ENCODE measurements at regions not wholly inside any gene's neighbourhood (a gene's known extent, or its start where the extent isn't known, plus 50 kb on each side); places are given as distances from the start of the nearest gene placed in this dataset.

DNA sequence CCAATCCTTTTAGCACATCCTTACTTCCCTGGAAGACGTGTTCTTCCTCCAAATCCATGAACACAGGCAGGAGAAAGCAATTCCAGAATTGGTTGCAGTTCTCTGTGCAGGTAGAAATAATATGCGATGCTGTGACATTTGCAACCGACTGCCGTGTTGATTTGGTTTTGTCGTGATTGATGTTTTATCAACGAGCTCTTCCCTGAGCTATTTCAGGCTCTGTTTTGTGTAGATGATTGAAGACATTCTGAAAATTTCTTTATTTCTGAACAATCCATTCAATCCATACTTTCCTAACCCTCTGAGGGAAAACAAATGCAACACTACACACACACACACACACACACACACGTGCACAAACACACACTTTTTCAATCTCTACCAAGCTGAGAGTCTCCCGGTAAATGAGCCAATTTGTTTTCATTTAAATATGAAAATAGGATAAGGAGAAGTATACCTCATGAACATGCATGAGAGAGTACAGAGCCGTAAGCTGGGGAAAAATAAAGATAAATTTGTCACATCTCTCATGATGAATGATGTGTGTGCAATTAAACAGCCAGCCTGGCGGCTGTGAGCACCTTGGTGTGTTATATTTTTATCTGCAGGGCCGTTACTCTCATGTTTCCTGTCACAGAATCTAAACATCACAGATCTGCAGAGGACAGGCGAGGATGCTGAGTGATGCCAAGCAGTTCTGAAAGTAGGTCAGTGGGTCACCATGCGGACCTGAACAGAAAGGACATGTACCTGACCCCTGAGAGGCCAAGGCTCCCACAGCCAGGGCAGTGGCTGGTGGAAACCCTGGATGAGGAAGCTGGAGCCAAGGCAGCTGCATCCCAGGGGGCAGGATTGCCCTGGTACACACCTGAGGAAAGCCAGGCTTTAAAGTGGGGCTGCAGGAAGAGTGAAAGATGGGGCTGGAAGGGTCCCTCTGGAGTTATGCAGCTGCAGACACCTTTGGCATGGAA, 64.8 kb downstream of the PDCL3 start:
- no peak for DNase-seq (ENCODE audit: low read depth)

DNA sequence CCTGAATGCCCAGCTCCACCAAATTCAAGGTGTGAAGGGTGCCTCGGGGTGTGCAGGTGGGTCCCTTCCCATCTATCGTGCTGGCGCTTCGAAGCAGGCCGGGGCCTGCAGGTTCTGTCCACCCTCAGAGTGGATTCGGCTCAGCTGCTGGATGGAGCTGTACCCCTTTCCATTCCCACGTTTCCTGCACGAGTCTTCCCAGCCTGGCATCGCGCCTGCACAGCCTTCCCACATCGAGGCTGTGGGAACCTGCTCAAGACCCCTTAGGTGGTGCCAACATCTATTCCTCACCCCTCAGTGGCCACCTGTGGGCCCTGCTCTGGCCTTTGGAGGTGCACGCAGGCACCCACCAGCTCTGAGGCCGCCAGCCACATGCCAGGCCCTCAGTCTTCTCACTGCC, 65.7 kb downstream of the PDCL3 start:
- no peak for DNase-seq (ENCODE audit: low read depth)

DNA sequence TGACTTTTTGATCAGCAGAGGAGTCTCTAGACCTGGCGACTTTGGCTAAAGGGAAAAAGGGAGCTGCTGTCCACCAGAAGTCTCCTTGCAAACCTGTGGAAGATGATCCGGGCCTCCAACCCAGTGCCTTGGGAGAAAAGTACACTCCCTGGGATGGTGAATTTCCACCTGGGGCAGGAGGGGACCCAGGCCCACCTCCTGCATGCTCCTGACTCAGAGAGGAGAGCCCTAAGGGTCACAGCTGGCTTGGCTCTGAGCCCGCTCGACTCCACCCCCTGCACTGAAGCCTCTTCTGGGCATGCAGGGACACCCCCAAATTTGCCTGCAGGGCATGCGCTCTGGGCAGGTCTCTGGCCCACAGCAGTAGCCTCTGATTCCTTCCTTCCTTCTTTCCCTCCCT, 66.5 kb downstream of the PDCL3 start:
- no peak for DNase-seq (ENCODE audit: low read depth)

DNA sequence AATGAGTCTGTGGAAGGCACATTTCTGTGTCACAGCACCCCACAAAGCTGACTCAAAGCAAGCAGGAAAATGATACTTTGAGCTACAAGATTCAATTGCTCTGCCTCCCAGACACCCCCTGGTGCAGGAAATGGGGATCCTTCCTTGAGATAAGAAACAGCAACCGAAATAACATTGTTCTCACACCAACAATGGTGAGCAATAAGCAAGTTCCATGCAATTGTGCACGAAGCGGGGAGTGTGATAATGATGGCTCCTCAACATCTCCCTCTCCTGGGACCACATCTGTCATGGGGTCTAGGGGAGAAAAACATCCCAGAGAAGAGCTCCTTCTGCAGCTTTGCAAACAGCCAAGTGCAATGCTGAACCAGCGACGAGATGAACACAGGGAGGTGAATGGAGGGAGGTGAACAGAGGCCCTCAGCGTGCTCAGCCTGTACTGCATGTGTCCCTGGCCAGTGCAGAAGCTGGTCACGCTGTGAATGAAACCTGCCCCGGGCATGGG, 67.7 kb downstream of the PDCL3 start:
- no peak for DNase-seq (ENCODE audit: low read depth)

DNA sequence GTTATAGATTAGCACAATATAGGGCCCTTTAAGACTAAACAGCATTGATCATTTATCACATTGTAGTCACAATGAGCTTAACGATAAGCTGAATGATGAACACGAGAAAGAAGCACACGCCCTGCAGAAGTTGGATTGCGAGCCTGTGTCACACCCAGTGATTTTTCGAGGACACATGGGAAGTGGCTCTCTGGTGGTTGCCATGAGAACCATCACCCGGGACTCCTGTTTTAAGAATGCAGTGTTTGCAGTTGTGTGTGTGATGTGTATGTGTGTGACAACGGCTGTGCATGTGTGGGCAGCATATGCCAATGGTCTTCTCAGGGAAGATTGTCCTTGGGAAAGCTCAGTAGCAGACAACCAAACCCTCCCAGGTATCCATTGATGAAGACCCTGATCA, 69.2 kb downstream of the PDCL3 start:
- no peak for DNase-seq (ENCODE audit: low read depth)

DNA sequence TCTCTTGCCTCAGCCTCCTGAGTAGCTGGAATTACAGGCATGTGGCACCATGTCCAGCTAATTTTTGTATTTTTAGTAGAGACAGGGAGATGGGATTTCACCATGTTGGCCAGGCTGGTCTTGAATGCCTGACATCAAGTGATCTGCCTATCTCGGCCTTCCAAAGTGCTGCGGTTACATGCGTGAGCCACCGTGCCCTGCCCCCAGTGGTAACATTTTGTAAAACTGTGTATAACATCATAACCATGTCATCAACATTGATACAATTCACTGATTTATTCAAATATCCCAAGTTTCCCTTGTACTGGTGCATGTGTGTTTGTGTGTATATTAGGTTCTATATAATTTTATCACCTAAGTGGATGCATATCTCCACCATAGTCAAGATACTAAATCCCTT, 70.0 kb downstream of the PDCL3 start:
- no peak for DNase-seq (ENCODE audit: low read depth)

DNA sequence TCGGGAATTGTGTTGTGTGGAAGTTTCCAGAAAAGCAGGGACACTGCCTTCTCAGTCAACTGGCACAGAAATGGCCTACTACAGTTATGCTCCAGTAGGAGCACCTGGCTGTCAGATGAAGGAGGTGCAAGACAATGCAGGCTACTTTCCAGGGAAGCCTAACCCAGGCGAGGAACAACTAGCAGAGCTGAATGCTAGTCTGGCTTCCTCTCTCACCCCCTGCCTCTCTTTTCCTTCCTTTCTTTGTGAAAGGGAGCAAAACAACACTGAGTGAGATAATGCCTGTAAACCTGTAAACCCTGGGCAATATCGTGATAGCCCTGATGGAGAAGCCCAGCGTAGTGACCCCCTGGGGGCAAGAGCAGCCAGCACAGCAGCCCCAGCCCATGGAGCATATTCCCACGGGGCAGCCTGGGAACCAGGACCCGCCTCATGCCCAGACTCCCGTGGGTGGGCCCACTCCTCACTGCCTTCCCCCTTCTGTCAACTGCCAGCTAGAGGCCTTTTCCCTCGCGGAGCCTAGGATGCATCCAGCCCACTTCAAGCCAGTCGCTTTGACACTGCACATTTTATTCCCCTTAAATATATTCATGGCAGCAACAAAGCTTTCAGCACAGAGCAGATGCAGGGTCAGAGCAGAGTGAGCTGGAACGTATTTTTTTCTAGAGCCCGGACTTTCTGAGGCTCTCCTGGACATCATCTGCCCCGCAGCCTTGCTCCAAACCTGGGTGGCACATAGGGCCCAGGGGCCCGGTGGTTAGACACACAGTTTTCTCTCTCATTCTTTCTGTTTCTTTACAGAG, 77.0 kb downstream of the PDCL3 start:
- DNase-seq (ENCODE audit: low read depth), result no peak

DNA sequence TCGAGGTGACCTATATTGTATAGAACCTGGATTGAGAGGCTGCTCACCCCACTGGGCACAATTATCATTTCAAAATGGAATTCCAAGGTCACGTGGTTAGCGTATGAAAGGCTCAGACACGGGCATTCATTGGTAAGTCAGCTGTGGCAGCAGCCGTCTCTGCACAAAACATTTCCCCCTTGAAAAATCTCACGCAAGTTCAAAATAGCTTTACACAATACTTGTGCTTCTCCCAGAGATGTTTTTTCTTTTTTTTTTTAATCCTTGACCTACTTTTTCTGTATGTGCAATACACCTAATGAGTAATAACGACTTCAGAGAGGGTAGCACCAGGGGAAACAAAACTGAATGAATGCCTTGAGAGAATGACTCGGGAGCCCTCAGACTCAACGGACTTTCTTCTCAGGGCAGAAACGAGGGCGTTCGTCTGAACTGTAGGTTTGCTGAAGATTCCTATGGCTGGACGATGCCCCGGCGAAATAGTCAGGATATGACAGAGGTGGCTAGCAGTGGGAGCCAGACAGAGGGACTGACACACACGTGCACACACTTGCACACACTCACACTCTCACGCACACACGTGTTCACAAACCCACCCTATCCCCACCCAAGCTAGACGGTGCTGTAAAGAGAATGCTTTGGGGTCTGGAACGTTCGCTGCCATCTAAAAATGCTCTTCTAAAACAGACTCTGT, 77.8 kb downstream of the PDCL3 start:
- no peak for DNase-seq (ENCODE audit: low read depth)

DNA sequence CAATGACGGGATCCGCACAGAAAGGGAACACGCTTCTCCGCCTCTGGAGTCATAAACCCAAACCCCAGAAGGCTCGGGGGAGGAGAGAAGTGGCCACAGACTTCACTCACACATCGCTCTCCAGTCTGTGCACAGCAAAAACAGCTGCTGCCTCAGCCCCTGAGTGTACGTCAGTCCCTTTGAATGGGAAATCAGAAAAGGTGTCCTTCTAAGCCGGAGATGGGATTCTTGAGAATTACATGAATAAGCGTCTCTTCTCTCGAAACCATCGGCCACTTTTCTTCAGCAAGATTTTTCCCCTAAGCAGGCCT, 78.3 kb downstream of the PDCL3 start:
- DNase-seq (ENCODE audit: low read depth), result no peak

DNA sequence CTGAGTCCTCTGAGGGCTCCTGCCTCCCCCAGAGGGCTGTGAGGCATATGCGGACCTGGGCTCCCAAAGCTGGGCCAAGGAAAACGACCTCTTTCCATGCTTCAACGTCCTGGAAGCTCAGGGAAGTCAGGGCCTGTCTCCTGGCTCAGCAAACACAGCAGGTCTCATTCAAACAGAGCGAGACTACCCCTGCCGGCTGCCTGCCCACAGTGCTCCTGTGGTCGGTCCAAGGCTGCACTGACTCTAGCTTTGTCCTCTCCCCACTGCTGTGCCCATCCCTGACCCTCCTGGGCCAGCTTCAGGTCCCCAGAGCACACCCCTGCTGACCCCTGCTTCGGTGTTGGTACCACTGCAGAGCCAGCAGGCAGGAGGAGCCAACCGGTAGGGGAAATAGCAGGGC, 79.6 kb downstream of the PDCL3 start:
- DNase-seq (ENCODE audit: low read depth), result no peak

DNA sequence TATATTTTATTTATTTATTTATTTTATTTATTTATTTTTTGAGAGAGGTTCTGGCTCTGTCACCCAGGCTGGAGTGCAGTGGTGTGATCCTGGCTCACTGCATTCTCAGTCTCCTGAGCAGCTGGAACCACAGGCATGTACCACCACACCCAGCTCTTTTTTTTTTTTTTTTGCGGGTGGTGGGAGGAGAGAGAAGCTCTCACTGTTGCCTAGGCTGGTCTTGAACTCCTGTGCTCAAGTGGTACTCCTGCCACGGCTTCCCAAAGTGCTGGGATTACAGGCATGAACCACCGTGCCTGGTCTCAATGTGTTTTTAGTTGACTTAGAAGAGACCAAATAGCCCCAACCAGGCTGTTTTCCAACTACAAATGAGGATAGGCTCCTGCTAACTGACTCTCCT, 80.7 kb downstream of the PDCL3 start:
- DNase-seq (ENCODE audit: low read depth), result no peak

DNA sequence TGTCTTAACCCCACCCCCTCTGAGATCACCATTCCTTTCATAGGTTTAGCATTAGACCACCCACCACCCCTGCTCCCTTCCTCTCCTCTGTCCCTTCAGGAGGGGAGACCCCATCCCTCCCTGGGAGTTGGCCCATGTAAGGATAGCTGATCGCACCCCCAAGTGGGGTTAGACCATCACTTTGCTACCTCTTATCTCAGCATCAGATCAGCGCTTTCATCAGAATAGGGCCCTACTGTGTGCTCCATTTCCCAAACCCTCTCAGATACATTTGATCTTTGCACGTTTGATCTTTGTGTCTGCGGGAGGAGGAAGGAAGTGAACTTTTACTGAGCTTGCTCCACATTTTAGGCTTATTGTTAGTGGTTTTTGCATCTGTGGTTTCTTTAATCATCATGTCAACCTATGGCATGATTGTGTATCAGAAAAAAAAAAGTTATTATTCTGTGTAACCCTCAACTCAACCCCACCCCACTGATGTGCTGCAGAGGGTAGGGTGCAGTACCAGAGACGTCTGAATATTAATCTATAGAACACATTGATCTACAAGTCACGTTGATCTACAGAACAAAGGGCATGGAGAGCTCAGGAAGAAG, 81.2 kb downstream of the PDCL3 start:
- no peak for DNase-seq (ENCODE audit: low read depth)

DNA sequence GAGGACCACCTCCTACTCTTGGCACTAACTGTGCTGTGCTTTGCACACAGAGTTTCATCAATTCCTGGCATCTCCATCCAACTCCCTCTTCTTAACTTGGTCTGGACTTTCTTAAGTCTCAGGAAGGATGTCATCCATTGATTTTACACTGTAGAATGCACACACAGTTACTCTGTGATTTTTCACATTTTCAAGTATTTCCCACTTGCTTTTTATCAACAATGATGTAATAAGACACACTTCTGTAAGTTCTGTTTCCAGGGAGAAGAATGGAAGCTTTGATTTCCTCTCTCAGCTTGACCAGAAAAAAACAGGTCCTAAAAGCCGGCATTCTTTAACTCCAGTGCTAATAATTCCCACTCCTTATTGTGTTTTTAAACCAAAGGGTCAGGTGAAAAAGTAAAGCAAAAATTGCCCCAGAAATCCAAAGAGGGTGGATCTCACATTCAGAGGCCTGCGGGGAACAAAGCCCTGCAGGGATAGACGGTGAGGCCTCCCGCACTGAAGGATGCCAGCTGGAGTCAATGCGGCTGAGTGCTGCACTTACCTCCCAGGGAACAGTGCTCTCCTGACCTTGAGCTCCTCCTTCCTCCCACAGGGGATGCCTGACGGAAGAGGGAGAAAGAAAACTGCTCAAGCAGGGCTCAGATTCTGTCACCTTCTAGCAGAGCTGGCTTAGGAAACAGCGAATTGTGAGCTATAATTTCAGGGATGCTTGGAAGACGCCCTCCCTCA, 83.1 kb downstream of the PDCL3 start:
- no peak for DNase-seq (ENCODE audit: low read depth)

DNA sequence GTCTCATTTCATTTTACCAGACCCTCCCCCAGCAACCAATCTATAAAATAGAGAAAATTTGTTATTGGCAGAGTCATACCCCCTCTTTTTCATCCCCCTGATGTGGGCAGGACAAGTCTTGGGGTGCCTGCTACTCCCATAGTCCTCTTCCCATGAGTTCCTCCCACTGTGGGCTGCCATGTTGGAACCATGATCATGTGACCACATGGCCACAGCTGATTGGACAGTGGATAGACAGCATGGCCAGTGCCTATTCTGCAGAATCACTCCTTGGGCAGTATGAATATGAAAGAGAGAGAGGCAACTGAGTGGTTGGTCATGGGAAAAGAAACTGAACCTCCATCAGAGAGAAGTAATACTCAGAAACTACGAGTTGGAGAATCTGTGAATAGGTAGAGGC, 84.9 kb downstream of the PDCL3 start:
- no peak for DNase-seq (ENCODE audit: low read depth)

DNA sequence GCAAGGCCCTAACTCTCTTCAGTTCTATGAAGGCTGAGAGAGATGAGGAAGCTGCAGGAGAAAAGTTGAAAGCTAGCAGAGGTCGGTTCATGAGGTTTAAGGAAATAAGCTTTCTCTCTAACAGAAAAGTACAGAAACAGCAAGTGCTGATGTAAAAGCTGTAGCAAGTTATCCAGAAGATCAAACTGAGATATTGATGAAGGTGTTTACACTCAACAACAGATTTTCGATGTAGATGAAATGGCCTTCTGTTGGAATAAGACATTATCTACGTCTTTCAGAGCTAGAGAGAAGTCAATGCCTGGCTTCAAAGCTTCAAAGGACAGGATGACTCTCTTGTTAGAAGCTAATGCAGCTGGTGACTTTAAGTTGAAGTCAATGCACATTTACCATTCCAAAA, 87.4 kb downstream of the PDCL3 start:
- DNase-seq (ENCODE audit: low read depth), result no peak

DNA sequence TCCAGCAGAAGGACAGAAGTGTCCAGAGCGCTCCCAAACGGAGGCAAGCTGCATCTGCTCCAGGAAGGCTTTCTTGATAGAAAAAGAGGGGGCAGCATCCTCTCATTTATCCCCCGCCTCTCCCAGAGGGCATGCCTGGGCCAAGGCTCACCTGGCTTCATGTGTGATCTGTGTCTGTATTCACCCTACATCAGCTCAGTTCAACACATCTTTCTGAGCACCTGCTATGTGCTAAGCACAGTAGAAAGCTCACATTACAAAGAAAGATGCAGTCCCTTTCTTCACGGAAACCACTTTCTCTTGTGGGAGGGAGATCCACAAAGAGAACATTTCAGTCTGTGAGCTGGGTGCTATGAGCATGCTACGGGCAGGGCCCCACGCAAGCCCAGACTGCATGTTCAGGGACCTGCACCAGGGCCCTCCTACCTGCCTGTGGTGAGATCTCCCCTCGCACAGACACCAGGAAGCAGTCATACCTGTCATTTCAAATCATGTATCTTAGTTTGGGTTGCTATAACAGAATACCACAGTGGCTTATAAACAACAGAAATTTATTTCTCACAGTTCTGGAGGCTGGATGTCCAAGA, 90.7 kb downstream of the PDCL3 start:
- no peak for DNase-seq (ENCODE audit: low read depth)

DNA sequence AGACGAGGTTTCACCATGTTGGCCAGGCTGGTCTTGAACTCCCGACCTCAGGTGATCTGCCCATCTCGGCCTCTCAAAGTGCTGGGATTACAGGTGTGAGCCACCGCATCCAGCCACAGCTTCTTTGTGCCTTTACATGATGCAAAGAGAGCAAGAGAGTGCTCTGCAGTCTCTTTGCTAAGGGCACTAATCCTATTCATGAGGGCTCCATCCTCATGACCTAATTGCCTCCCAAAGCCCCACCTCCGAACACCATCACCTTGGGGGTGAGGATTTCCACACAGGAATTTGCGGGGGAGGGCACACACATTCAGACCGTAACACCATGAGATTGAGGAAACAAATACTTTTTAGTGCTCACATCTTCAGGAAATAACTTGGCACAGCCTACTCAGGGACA, 91.8 kb downstream of the PDCL3 start:
- DNase-seq (ENCODE audit: low read depth), result no peak

DNA sequence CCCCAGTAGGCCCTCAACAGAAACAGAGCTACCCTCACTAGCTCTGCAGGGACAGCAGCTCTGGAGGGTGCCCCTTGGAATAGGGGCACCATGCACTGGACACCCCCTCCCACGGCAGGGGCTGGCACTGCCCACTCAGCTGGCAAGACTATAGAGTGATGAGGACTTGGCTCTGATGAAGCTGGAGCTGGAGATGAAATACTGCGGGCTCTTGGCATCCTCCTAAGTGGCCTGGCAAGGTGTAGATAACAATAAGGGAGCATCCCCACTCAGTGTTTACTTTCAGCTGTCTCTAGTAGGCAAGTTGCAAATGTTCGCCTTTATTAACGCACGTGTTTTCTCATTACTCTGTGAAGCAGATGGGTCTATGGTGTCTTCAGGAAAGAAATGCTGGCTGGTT, 92.7 kb downstream of the PDCL3 start:
- no peak for DNase-seq (ENCODE audit: low read depth)

DNA sequence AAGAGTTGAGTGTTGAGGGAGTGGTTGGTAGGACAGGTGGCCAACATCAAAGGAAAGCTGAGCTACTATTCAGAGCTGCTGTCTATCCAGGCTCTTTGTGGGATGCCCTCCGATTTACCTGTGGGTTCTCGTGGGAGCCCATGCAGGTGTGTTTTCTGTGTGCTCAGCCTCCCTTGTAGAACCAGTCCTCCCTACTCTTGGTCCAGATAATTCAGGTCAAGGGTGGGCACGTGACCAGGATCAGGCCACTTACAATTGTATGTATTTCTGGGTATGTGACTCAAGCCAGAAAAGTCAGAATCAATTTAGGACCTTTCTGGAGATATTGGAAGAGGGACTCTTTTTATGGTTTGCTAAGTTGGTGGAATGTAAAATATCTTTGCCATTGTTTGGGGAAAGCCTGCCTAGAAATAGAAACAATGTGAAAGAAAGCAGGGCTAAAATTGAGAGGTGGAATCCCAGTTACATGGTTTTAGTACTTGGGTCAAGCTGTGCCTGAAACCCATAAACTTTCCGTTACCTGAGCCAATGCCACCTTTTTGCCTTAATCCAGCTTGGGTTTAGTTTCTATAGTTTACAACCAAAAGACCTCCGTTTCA, 93.2 kb downstream of the PDCL3 start:
- no peak for DNase-seq (ENCODE audit: low read depth)

DNA sequence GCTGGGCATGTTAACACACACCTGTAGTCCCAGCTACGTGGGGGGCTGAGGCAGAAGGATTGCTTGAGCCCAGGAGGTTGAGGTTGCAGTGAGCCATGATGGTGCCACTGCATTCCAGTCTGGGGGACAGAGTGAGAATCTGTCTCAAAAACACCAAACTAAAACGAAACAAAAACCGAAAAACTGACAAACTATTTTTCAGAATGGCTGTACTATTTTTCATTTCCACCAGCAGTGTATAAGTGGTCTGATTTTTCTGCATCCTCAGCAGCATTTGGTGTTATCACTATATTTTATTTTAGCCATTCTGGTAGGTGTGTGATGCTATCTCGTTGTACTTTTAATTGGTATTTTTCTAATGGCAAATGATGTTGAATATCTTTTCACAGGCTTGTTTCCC, 95.2 kb downstream of the PDCL3 start:
- no peak for DNase-seq (ENCODE audit: low read depth)

Data from activated T-cell treated with anti-CD3 and anti-CD28 coated beads for 1 hour (primary cell).